ENCODE measurements at regions not wholly inside any gene's neighbourhood (a gene's known extent, or its start where the extent isn't known, plus 50 kb on each side); places are given as distances from the start of the nearest gene placed in this dataset.

DNA sequence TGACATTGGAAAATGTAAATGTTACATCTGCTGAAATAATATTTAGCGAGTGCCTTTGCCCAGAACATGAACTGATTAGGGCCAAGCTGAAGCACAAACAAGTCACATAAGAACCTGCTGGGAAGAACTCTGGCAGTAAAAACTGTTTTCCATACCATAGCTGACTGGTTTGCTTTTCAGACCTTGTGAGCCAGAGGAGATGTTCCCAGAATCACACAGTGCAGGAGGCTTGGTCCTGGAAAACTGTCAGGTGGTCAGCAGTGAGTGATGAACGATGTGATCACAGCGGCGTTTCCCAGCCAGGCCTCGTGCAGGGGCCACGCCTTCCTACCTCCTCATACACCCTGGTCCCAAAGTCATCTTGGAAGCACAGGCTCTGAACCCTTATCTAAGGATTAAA, 164.2 kb upstream of the EEPD1 start:
- H3K27ac ChIP-seq (ENCODE audit: extremely low read depth, low read depth, low read length) = no peak overlapping the region
- no peaks in the 10 kb centered on the region for H3K79me2 ChIP-seq (ENCODE audit: control insufficient read depth, insufficient read depth, low read length)
- no peak overlapping the region for H3K4me2 ChIP-seq (ENCODE audit: insufficient read depth, low read length)
- no peak for DNase-seq (ENCODE audit: extremely low read depth in 1 of 4, low spot score in 3 of 4)
- H3K36me3 ChIP-seq (ENCODE audit: control insufficient read depth, insufficient read depth, low read length) = no peaks in the 10 kb centered on the region
- CTCF ChIA-PET (ENCODE audit: low intra/inter-chr PET ratio) = interaction anchor here (0.9 kb wide), 1 partner anchor 330 kb away, joined by 3 read pairs; no protein-coding TSS in a partner anchor
- peaks cover 6 to 37% of the 10 kb centered on the region in 2 experiments; a peak in 3 of 5 replicates for H3K27me3 ChIP-seq (ENCODE audit: control insufficient read depth in 2 of 2, insufficient read depth in 2 of 2, low read length in 2 of 2)
- TF ChIP-seq SOX6 (IDR thresholded peaks at IDR 0.05) = no peak
- TF ChIP-seq NCOA1 (IDR thresholded peaks at IDR 0.05; ENCODE audit: low read depth) = no peak
- no peak for TF ChIP-seq ZNF639 (CRISPR knock-in tag; conservative IDR thresholded peaks at IDR 0.05 in 1 of 2, IDR thresholded peaks at IDR 0.05 in 1 of 2)
- no peak for TF ChIP-seq SRF (CRISPR knock-in tag; IDR thresholded peaks at IDR 0.05)
- no peak for TF ChIP-seq CEBPB (tag; IDR thresholded peaks at IDR 0.05)
- no peak for TF ChIP-seq ZNF589 (CRISPR knock-in tag; IDR thresholded peaks at IDR 0.05; ENCODE audit: low read depth)
- no peak for TF ChIP-seq ZNF584 (CRISPR knock-in tag; IDR thresholded peaks at IDR 0.05; ENCODE audit: low read depth)
- TF ChIP-seq, protein P1, sequence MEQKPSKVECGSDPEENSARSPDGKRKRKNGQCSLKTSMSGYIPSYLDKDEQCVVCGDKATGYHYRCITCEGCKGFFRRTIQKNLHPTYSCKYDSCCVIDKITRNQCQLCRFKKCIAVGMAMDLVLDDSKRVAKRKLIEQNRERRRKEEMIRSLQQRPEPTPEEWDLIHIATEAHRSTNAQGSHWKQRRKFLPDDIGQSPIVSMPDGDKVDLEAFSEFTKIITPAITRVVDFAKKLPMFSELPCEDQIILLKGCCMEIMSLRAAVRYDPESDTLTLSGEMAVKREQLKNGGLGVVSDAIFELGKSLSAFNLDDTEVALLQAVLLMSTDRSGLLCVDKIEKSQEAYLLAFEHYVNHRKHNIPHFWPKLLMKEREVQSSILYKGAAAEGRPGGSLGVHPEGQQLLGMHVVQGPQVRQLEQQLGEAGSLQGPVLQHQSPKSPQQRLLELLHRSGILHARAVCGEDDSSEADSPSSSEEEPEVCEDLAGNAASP (IDR thresholded peaks at IDR 0.05) = no peak
- TF ChIP-seq ZNF561 (CRISPR knock-in tag; conservative IDR thresholded peaks at IDR 0.05) = no peak
- TF ChIP-seq TSC22D4 (tag; IDR thresholded peaks at IDR 0.05) = no peak
- TF ChIP-seq ETV5 (CRISPR knock-in tag; IDR thresholded peaks at IDR 0.05; ENCODE audit: low read depth) = no peak
- TF ChIP-seq NRF1 (conservative IDR thresholded peaks at IDR 0.05 in 1 of 2, IDR thresholded peaks at IDR 0.05 in 1 of 2) = no peak
- no peak for TF ChIP-seq RBBP5 (IDR thresholded peaks at IDR 0.05; ENCODE audit: borderline replicate concordance, insufficient read depth, low read length, poor library complexity, severe bottlenecking)
- no peak for TF ChIP-seq CREBBP (IDR thresholded peaks at IDR 0.05; ENCODE audit: low read depth, low read length)
- TF ChIP-seq, protein P2, sequence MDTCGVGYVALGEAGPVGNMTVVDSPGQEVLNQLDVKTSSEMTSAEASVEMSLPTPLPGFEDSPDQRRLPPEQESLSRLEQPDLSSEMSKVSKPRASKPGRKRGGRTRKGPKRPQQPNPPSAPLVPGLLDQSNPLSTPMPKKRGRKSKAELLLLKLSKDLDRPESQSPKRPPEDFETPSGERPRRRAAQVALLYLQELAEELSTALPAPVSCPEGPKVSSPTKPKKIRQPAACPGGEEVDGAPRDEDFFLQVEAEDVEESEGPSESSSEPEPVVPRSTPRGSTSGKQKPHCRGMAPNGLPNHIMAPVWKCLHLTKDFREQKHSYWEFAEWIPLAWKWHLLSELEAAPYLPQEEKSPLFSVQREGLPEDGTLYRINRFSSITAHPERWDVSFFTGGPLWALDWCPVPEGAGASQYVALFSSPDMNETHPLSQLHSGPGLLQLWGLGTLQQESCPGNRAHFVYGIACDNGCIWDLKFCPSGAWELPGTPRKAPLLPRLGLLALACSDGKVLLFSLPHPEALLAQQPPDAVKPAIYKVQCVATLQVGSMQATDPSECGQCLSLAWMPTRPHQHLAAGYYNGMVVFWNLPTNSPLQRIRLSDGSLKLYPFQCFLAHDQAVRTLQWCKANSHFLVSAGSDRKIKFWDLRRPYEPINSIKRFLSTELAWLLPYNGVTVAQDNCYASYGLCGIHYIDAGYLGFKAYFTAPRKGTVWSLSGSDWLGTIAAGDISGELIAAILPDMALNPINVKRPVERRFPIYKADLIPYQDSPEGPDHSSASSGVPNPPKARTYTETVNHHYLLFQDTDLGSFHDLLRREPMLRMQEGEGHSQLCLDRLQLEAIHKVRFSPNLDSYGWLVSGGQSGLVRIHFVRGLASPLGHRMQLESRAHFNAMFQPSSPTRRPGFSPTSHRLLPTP (IDR thresholded peaks at IDR 0.05; ENCODE audit: borderline replicate concordance, extremely low read depth, insufficient read length) = no peak
- no peak for ATAC-seq
- in situ Hi-C loops (cut with MboI) = loop anchor here (5.0 kb wide), 1 partner anchor 303 kb away; no protein-coding TSS in a partner anchor
- H3K9ac ChIP-seq (ENCODE audit: insufficient read depth in 1 of 2, low read depth in 2 of 2, low read length in 2 of 2) = no peak overlapping the region
- 2% methylated on average over 6 of the region's 6 CpGs for WGBS (ENCODE audit: insufficient coverage, low coverage, missing lambda C conversion rate)
- intact Hi-C loops (cut with micrococcal nuclease) = loop anchor here (5.0 kb wide), 1 partner anchor 138 kb away; no protein-coding TSS in a partner anchor
- H3K4me1 ChIP-seq (replicated peaks in 1 of 2; ENCODE audit: control insufficient read depth in 2 of 2, insufficient read depth in 2 of 2, low read length in 2 of 2) = no peaks in the 10 kb centered on the region
- POLR2A ChIA-PET = interaction anchor here (0.8 kb wide), 1 partner anchor 22 kb away, joined by 3 read pairs; no protein-coding TSS in a partner anchor
- H2AFZ ChIP-seq (ENCODE audit: low read depth, low read length) = no peak overlapping the region
- no peak overlapping the region for H3K4me3 ChIP-seq
- H3K9me1 ChIP-seq (ENCODE audit: control insufficient read depth, insufficient read depth, low read length) = no peaks in the 10 kb centered on the region
- FAIRE-seq = no peak
- H3K9me3 ChIP-seq (replicated peaks; ENCODE audit: control insufficient read depth, insufficient read depth, low read depth, low read length) = no peaks in the 10 kb centered on the region
- H4K20me1 ChIP-seq (replicated peaks; ENCODE audit: control insufficient read depth, insufficient read depth, low read length) = no peaks in the 10 kb centered on the region
- BruUV-seq (replicated peaks) = no TSS peak
